CD4-positive, alpha-beta T cell treated with Interleukin-15 for 4 hours (primary cell): ENCODE measurements at regions not wholly inside any gene's neighbourhood (a gene's known extent, or its start where the extent isn't known, plus 50 kb on each side); places are given as distances from the start of the nearest gene placed in this dataset.
"Not testable (repeated sequence)": the region's sequence is repeated elsewhere in the genome, so short reads cannot be mapped to it uniquely, and the experiment has no call there.

Source experiments
- DNase-seq: peaks from one replicate; pipeline ENCODE4 v3.0.0-alpha.2; 2020; ENCODE audit warnings: low spot score

DNA sequence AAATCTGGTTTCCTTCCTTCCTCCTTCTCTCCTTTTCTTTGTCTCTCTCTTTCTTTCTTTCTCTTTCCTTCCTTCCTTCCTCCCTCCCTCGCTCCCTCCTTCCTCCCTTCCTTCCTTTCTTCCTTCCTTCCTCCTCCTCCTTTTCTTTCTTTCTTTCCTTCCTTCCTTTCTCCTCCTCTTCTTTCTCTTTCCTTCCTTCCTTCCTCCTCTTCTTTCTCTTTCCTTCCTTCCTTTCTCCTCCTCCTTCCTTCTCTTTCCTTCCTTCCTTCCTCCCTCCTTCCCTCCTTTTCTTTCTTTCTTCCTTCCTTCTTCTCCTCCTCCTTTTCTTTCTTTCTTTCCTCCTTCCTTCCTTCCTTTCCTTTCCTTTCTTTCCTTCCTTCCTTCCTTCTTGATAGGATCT is 61.2 kb downstream of the VIP start:
- DNase-seq, result no peak

DNA sequence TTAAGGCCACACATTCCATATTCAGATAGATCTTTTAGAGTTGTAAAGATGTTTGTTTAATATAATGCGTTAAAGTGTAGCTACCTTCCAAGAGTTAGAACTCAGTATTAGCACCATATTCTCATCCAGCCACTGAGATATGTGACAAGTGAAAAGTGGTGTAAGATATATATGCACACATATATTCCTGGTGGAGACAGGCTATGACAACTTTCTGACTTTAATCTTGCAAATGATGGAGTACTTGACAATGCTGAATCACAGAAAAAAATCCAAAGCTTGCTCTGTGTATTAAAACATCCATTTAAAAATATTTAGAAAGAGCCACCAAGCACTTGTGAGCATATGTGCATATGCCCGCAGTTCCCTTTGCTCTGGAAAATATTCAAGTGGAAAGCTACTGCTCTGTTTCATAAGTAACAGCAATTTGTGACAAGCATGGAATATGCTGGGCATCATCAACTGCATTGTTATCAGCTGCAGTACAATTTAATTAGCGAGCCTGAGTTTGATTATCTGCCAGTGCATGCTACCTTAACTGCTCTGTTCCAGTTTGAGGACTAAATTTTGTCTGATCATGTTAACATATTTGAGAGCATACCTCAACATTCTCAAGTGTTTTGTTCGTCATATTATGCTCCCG is 64.8 kb downstream of the VIP start:
- no peak for DNase-seq

DNA sequence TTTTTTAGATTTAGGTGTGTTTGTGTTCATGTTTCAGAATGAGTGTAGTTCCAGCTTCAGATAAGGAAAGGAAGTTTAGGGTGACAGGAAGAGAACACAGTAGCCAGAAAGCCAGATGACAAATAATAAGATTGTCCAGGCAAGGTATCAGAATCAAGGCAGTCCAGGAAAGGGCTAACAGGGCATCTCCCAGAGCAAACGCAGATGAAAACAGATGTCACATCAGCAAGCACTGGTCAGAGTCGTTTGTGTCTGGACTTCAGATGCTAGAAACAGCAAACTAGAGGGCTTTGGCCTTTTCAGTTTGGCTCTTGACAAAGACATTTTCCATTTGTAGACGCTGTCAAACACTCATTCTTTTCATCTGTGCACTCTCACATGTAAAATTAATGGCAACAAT is 65.5 kb downstream of the VIP start:
- no peak for DNase-seq

DNA sequence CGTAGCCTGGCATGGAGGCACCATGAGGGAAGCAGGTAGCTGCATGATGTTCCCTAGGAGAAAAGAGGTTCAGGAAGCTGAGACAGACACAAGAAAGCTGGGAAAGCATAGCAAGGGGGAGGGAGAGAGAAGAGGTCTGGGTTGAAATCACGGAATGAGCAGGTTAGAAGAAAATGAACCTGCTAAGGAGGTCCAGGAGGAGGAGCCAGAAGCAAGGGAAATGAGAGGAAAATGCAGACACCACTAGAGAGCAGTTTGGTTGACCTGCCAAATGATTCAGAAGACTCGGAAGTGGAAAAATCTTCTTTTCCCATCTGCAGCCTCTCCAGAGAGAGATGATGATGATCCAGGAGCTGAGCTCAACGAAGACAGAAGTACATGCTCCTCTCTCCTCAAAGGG is 70.9 kb downstream of the VIP start:
- no peak for DNase-seq

DNA sequence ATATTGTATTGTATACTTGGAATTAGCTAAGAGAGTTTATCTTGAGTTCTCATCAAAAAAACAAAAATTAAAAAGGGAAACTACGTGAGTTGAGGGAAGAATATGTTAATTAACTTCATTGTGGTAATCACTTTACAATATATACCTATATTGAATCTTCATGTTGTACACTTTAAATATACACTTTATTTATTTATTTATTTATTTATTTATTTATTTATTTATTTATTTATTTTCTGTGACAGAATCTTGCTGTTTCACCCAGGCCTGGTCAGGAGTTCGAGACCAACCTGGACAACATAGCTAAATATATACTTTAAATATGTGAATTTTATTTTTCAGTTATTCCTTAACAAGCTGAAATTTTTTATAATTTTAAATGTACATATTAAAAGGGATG is 74.1 kb downstream of the VIP start:
- no peak for DNase-seq

DNA sequence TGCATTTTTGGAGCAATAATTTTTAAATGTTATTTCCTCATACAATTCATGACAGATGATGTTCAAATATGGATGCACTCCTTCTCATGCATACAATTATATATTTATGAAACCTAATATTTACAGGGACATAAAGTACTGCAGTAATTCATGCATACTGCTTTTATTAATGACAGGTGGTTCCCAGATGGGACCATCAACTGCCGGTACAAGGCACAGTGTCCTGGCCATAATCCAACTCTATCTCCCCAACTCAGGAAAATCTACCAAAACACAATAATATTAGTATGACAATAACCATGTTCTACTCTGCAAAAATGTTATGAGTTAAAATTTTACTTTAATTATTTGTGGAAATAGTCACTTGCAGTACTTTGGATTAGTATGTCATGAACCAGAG is 77.8 kb downstream of the VIP start:
- no peak for DNase-seq

DNA sequence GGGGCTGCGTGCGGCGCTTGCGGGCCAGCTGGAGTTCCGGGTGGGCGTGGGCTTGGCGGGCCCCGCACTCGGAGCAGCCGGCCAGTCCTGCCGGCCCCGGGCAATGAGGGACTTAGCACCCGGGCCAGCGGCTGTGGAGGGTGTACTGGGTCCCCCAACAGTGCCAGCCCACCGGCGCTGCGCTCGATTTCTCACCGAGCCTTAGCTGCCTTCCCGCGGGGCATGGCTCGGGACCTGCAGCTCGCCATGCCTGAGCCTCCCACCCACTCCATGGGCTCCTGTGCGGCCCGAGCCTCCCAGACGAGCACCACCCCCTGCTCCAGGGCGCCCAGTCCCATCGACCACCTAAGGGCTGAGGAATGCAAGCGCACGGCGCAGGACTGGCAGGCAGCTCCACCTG is 83.8 kb downstream of the VIP start:
- not testable (repeated sequence) for DNase-seq

DNA sequence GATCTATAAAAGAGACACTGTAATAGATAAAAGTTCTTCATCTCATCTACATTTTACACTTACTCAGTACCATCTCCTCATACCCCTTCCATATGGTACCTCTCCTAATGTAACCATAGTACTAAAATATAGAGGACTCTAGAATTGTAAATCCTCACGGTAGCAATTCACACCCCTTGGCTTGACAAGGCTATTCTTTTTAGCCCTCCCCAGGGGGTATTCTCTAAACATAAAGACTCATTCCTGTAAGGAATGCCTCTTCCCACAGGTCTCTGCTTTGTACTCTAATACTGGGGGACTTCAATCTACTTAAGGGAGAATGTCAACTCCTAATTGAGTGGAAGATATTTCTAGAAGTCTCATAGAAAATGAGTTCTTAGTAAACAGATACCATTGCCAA is 85.9 kb downstream of the VIP start:
- DNase-seq, result no peak

DNA sequence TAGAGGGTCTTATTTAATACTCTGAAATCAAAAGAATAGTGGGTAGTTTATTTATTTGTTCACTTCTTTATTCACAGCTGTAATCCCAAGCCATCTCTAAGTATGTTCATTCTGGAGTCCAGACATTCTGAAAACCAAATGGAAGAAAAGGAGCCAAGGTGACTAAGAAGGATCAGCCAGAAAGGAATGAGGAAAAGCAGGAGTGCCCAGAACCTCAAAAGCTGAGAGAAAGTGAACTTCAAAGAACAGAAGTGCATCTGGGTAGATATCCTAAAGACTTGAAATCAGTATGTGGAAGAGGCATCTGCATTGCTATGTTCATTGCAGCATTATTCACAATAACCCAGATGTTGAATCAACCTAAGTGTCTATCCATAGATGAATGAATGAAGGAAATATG is 94.8 kb downstream of the VIP start:
- no peak for DNase-seq

DNA sequence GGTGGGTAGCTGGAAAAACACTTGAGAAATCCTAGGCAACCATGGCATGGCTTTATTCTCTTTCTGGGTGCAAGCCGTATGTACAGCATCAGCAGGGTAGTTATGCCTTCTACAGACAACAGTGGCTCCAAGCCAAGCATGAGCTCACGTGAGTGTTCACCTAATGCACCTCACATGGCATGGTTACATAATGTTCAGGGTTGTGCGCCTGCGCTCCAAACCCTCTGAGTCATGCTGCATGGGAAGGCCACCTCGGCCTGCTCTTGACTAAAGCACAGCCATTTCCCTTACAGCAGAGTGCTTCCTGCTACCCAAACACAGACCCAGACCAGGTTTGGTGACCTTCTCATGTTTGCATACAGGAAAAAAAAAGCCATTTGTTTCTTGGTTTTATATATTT is 96.2 kb downstream of the VIP start:
- DNase-seq, result no peak

DNA sequence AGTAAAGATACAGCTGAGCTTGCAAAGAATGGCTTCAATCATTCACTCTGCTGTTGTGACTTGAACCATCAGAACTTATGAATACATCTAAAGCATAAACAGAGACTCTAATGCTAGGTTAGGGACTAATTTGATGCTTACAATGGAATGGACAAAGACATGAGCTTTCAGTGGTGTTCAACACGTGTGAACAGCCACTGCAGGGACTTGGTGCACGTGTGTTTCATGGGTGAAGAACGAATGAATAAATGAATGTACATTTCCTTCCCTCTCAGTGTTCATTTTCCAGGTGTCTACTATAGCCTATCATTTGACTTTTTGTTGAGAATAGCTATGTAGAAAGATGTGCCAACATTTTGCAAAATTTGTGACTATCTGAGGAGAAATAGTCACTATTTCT is 98.3 kb downstream of the VIP start:
- no peak for DNase-seq

DNA sequence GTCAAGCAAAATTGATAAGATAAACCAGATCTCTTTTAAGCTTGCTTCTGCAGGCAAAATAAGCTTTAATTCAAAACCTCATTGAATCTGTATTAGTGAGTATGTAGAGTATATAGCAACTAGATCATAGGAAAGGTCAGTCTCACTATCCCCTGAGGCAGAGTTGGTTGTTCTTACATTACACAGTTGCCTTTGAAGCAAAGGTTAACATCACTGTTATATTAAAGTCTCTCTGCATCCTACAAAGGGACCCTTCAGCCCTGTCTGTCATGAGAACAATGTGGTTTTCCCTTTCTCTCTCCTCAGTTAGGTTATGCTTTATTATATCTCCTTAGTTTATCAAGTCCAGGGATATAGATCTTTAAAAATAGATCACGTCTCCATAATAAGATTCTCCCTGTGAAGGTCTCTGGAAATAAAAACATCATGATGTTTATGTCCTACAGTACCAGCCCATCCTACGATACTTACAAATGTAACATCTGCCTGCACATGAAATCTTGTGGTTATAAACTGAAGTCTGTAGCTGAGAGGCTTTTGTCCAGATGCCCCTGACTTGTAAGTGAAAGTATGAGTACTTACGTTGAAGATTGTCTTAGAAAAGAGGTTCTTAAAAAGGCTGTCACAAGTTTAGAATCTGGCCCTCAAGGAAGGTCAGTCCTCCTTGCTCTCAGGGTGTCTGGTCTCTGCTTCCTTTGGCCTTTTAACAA is 103.6 kb downstream of the VIP start:
- DNase-seq, result no peak

DNA sequence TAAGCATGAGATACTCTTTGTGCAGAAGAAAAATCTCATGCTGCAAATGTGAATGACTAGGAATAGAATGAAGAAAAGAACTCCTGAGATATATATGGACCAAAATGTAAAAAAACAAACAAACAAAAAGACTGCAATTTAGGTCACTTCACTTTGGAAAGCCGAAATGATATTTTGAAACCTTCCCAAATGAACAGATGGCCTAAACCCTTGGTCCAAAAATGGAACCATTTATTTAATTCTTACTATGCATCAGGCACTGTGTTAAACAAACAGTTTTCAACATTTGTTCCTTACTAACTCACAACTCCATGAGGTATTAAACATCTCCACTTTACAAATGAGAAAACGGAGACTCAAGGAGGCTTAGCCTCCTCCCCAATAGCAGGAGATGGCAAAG is 107.5 kb downstream of the VIP start:
- DNase-seq, result no peak

DNA sequence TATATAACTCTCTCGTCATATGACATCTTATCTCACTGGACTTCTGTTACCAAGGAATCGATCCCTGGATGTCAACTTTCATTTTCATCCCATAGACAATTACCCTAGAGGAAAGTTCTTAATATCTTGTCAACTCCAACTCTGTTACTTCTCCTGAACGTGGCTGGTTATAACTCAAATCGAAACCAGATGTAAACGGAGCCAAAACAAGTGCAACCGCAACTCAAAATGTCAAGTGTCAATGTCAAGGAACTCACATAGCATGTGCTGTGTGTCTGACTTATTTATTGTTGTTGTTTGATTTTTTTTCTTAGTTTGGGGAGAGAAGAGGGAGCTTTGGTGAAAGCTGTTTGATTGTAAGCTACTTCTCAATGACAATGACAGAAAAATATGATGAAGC is 108.6 kb downstream of the VIP start:
- DNase-seq, result no peak

DNA sequence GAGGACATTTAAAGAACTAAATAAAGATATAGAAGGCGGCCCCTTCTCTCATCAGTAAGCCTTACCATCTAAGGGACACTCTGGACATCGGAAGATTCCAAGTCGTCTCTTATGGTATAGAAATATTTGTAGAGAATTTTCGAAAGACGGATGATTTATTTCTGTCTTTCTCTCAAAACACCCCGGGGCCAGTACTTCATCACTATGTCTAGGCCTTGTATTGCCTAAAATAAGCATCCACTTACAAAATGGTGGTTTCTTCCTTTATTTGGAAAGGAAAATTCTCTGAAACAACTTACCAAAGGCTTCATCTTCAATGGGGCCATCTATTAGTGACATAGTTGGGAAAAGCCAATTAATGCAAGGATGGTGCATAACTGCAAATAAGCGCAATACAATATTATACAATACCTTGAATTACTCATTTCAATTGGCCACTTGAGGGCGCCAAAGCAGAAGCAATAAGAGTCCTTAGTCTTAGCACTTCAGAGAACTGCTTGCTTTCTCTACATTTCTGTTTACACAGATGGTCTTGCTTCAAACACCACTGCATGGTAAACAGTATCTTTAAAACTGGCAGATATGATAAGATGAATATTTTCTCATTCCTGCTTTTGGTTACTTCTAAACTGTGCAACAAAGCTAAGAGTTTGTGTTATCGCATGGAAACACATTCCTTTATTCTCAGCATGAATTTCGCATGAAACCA is 113.2 kb downstream of the VIP start:
- DNase-seq, result peak; percentile 62

DNA sequence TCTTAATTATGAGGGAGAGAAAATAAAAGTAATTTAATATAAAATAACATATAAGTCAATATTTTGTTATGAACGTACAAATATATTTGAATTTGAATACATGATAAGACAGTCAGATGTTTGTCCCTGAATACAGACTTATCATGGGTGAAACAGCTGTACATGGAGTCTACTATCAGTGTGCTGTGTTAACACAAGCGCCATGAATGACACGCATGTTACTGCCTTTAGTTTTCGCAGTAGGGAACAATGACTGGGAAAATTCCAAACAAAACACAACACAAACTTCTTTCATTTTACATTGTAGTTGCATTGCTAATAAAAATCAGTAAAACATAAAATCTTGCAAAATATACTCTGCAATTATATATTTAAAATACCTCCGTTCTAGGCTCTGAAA is 108.6 kb downstream of the FBXO5 start:
- DNase-seq, result no peak

DNA sequence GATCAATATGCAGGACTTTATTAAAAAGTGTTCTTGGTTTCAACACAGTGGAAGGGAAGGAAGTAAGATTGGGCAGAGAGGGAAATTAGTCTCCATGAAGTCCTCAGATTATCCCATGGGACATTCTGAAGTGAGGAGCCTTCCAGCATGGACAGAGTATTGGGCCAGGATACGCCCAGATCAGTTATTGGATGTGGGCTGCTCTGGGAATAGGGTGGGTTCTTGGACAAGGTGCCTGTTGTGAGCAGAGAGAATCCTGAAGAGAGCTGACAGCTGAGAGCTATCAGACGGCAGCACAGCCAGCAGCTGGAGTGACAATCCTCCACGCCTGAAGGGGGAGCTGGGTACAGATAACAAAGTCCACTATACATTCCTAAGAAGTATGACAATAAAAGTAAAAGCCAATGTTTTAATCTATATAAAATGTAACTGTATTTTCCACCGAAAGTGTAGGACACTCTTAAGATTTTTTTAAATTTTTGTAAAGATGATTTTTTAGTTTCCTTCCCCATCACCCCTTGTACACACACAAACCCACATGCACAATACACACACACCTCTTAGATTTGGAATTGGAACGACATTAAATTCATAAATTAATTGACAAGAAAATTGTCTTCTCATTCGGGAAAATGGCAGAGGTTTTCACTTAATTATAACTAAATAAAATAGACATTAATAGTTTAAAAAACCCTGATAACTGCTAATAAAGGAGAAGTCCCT is 107.8 kb downstream of the FBXO5 start:
- DNase-seq, result no peak

DNA sequence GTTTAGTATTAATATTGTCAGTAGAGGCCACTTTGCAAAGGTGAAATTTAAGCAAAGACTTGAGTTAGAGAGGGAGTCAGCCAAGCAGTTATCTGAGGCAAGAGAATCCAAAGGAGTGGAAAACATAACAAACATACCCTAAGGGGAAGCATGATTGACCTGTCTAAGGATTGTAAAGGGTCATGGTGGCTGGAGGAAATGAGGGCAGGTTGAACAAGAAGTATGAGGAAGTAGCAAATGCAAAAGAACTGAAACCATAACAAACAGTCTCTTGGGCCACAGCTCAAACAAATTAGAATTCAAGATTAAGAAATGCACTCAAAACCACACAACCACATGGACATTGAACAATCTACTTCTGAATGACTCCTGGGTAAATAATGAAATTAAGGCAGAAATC is 103.2 kb downstream of the FBXO5 start:
- no peak for DNase-seq

DNA sequence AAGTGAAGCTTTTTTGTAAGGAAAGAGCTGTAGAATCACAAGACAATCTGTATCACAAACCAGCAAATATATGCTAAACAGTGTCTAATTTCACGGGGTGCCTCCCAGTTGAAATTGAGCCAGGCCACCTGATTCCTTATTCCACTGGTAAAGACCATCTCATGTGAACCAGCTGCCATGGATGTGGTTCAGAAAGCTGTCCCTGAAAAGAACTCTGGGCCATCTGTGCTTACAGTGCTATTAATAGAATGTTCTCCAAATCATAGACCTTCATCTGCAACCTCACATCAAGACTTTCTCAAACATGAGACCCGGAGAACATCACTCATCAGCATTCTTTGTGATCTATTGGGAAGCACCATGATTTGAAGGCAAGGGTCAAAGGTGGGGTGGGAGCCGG is 89.7 kb downstream of the FBXO5 start:
- DNase-seq, result no peak

DNA sequence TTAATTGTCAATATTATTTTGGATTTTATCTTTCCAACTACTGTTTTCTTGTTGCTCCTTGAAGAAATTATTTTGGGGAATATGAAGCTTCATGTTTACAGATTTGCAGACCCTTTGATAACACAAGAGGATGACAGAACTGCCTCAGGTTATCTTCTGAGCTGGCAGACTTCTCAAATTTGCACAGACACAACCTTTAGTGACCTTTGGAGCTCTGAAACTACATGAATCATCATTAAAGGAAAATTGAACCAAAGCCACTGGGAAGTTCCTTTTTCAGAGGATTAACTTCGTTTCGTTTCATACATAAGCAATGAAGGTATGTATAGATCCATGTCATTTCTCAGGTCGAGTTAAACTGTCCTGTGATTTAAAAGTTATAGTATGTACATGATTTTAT is 85.9 kb downstream of the FBXO5 start:
- no peak for DNase-seq

DNA sequence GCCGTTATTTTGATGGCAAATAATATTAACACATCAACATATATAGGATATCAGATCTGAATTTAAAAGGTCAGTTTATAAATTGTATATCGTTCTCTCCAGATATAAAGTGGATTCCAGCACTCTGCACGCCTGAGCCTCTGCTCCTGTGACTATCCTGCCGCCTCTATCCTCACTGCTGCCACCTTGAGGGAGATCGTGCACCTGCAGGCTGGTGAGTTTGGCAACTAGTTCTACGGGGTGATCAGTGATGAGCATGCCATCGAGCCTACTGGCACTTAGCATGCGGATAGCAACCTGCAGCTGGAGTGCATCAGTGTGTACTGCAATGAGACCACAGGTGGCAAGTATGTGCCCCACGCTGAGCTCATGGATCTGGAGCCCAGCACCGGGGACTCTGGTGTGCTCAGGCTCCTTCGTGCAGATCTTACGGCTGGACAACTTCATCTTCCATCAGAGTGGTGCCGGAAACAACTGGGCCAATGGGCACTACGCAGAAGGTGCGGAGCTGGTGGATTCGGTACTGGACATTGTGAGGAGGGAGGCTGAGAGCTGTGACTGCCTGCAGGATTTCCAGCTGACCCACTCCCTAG is 84.9 kb downstream of the FBXO5 start:
- peak; percentile 64 for DNase-seq

DNA sequence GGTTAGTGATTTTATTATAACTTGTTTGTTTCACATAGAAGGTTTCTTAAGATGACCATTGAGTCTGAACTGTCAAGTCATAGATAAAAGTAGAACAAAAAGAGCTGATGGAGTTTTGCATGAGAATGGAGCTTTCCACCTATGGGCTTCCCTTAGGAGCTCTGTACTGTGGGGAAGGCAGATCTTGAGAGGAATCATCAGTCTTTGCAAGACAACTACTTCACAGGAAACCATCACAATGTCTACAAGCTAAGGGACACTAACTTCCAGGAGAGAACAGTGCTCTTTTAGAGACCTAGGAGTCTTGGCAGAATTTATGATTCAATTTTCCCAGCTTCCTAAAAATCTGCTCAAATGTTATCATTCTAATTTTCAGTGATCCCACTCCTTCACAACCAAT is 78.2 kb downstream of the FBXO5 start:
- DNase-seq, result no peak
